ENCODE measurements at regions not wholly inside any gene's neighbourhood (a gene's known extent, or its start where the extent isn't known, plus 50 kb on each side); places are given as distances from the start of the nearest gene placed in this dataset.

DNA sequence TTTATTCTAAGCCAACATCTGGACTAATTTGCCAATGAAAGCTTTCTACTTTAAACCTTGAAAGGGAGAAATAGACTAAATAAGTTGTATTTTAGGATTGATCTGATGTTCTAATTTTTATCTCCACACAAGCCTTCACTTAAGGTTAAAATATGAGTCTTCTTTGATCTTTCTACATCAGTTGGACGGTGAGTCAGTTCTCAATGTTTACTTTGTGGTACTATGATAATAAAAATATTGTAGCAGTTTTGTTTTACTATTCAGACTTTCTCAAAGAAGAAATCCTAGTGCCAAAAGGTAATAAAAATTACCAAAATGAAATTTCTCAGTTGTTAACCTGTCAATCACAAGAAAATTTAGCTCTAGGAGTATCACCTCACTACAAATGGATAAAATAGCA, 203.5 kb upstream of the RGMB start:
- Mint-ChIP-seq H3K9me3 (ENCODE audit: low read depth, unreplicated experiment) (no peaks in the 10 kb centered on the region), H3K27me3 (ENCODE audit: unreplicated experiment) (no peaks in the 10 kb centered on the region), H3K36me3 (ENCODE audit: insufficient read depth, unreplicated experiment) (no peaks in the 10 kb centered on the region), H3K4me3 (ENCODE audit: low read depth, unreplicated experiment) (no peak overlapping the region), H3K27ac (ENCODE audit: unreplicated experiment) (no peak overlapping the region), H3K4me1 (ENCODE audit: low read depth, unreplicated experiment) (peaks cover 12% of the 10 kb centered on the region)
- intact Hi-C loops (cut with micrococcal nuclease; ENCODE audit: unreplicated experiment) = no loop called here
- TF ChIP-seq, protein P1, sequence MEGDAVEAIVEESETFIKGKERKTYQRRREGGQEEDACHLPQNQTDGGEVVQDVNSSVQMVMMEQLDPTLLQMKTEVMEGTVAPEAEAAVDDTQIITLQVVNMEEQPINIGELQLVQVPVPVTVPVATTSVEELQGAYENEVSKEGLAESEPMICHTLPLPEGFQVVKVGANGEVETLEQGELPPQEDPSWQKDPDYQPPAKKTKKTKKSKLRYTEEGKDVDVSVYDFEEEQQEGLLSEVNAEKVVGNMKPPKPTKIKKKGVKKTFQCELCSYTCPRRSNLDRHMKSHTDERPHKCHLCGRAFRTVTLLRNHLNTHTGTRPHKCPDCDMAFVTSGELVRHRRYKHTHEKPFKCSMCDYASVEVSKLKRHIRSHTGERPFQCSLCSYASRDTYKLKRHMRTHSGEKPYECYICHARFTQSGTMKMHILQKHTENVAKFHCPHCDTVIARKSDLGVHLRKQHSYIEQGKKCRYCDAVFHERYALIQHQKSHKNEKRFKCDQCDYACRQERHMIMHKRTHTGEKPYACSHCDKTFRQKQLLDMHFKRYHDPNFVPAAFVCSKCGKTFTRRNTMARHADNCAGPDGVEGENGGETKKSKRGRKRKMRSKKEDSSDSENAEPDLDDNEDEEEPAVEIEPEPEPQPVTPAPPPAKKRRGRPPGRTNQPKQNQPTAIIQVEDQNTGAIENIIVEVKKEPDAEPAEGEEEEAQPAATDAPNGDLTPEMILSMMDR (IDR thresholded peaks at IDR 0.05; ENCODE audit: unreplicated experiment) = no peak
- BruUV-seq (replicated peaks) = no TSS peak
- CTCF ChIA-PET = no interaction called here
- no peak for DNase-seq

DNA sequence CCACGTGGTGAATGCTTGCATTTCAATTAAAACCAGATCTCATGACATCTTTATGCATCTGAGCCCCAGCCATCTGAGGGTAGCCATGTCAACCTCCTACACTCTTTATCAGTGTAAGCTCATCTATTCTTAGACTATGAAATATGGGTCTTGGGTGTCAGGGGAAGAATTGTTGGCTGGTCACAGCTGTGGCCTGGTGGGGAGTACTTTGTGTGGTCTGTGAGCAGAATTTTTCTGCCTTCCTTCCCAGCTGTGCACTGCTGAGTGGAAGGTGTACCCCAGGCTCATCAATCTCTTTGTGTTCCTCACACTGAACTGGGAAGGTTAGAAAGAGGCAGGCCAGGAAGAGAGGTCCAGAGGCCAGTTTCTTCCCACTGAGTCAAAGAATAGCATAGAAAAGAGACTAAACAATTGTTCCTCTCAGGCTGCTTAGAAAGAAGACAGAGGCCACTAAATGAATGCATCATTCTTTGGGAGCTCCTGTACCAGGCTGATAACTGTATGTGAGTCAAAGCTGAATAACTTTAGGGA, 202.7 kb upstream of the RGMB start:
- H3K36me3 Mint-ChIP-seq (ENCODE audit: insufficient read depth, unreplicated experiment) = no peaks in the 10 kb centered on the region
- no peaks in the 10 kb centered on the region for H3K9me3 Mint-ChIP-seq (ENCODE audit: low read depth, unreplicated experiment)
- peaks cover 12% of the 10 kb centered on the region for H3K4me1 Mint-ChIP-seq (ENCODE audit: low read depth, unreplicated experiment)
- DNase-seq = no peak
- H3K4me3 Mint-ChIP-seq (ENCODE audit: low read depth, unreplicated experiment) = no peak overlapping the region
- no peaks in the 10 kb centered on the region for H3K27me3 Mint-ChIP-seq (ENCODE audit: unreplicated experiment)
- intact Hi-C loops (cut with micrococcal nuclease; ENCODE audit: unreplicated experiment) = no loop called here
- CTCF ChIA-PET = no interaction called here
- no TSS peak for BruUV-seq (replicated peaks)
- TF ChIP-seq, protein P1 (IDR thresholded peaks at IDR 0.05; ENCODE audit: unreplicated experiment) = no peak
- no peak overlapping the region for H3K27ac Mint-ChIP-seq (ENCODE audit: unreplicated experiment)

DNA sequence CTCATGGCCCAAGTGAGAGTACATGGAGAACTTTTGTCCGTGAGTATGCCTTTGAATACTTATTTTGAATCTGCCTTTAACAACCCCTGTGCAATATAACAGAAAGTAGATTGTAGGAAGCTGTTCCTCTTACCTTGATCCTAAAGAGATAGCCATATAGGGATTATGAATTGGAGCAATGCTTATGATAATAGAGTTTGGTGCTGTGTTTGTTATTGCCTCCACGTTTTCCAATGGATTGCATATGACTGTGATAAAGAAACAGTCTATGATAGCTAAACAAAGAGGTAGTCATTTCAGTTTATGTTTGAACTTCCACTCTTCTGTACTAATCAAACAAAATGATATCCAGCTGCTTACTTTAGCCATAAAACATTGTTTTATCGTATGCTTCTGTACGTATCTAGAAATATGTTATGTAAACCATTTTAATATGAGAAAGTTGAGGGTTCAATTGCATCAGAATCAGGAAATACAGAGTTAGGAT, 199.6 kb upstream of the RGMB start:
- DNase-seq = no peak
- Mint-ChIP-seq H3K9me3 (ENCODE audit: low read depth, unreplicated experiment) (no peaks in the 10 kb centered on the region), H3K27ac (ENCODE audit: unreplicated experiment) (no peak overlapping the region), H3K27me3 (ENCODE audit: unreplicated experiment) (no peaks in the 10 kb centered on the region), H3K4me1 (ENCODE audit: low read depth, unreplicated experiment) (peaks cover 12% of the 10 kb centered on the region), H3K4me3 (ENCODE audit: low read depth, unreplicated experiment) (no peak overlapping the region), H3K36me3 (ENCODE audit: insufficient read depth, unreplicated experiment) (no peaks in the 10 kb centered on the region)
- CTCF ChIA-PET = no interaction called here
- TF ChIP-seq, protein P1 (IDR thresholded peaks at IDR 0.05; ENCODE audit: unreplicated experiment) = no peak
- no TSS peak for BruUV-seq (replicated peaks)
- intact Hi-C loops (cut with micrococcal nuclease; ENCODE audit: unreplicated experiment) = no loop called here

DNA sequence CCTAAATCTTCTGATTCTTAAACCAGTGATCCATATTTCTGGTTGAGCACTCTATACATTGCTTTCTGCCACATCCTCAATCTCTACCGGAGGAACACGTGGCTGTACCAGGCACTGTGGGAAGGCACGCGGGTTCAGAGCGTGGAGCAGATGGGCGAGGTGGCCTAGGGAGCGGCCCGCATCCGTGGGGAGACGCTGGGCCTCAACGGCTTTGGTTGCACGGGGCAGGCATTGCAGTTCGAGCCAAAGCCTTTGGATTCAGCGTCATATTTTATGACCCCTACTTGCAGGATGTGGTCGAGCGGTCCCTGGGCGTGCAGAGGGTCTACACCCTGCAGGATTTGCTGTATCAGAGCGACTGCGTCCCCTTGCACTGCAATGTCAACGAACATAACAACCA, 197.2 kb upstream of the RGMB start:
- no peaks in the 10 kb centered on the region for H3K36me3 Mint-ChIP-seq (ENCODE audit: insufficient read depth, unreplicated experiment)
- no peak overlapping the region for H3K27ac Mint-ChIP-seq (ENCODE audit: unreplicated experiment)
- H3K9me3 Mint-ChIP-seq (ENCODE audit: low read depth, unreplicated experiment) = no peaks in the 10 kb centered on the region
- BruUV-seq (replicated peaks) = no TSS peak
- CTCF ChIA-PET = no interaction called here
- no peaks in the 10 kb centered on the region for H3K4me1 Mint-ChIP-seq (ENCODE audit: low read depth, unreplicated experiment)
- intact Hi-C loops (cut with micrococcal nuclease; ENCODE audit: unreplicated experiment) = no loop called here
- no peaks in the 10 kb centered on the region for H3K27me3 Mint-ChIP-seq (ENCODE audit: unreplicated experiment)
- TF ChIP-seq, protein P1 (IDR thresholded peaks at IDR 0.05; ENCODE audit: unreplicated experiment) = no peak
- DNase-seq = no peak
- no peak overlapping the region for H3K4me3 Mint-ChIP-seq (ENCODE audit: low read depth, unreplicated experiment)
